GM15510 (cell line): ENCODE measurements at regions not wholly inside any gene's neighbourhood (a gene's known extent, or its start where the extent isn't known, plus 50 kb on each side); places are given as distances from the start of the nearest gene placed in this dataset.

Experiments
- POLR2A ChIP-seq: IDR thresholded peaks from 3 replicates; pipeline ENCODE4 v1.6.1; 2011; ENCODE audit warnings: borderline replicate concordance; ENCODE audit not compliant: insufficient read length; ENCODE audit errors: extremely low read depth

DNA sequence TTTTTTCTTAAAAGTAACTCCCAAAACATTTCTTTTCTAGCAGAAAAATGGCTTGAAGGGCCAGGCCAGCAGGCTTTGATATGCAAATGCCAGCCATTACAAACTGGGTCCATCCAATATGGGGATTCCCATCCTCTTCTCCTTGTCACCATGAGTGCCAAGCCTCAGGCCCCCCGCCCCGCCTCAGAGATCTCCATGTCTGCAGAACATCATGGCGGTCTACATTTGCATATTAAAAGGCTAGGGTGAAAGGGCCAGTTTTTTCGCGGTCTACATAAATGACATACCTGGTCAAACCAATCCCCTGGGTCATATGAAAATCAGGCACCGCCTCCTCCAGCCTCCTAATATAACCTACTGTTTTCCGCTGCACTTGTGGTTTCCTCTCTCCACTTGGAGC, 1327.6 kb downstream of the UQCRFS1 start:
- no peak for TF ChIP-seq POLR2A

DNA sequence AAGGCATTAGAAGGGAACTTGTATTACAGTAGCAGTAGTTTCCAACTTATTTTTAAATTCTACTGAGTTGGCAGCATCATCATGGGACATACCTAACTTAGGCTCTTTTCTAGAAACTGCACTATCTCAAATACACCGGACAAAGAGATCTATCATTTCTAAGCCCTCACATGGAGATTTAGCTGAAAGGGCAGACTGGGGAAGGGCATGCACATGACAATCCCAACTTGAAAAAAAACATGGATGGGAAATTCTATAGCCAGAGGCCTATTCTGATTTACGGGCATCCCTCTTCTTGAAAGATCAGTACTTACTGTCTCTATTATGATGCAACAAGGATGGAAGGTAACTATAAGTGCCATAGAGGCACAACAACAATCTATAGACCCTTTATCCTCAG, 1328.6 kb downstream of the UQCRFS1 start:
- TF ChIP-seq POLR2A: no peak

DNA sequence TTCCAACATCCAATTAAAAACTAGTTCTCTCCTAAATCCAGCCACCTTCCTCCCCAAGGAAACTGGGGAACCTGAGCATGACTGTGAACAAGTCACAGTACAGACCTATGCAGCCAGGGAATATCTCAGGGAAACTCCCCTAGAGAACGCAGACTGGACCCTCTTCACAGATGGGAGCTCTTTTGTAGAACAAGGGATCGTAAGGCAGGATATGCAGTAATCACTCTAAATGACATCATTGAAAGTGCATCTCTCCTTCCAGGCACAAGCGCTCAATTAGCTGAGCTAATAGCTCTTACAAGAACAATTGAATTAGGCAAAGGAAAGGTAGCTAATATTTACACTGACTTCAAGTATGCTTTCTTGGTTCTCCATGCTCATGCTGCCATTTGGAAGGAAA, 1331.7 kb downstream of the UQCRFS1 start:
- no peak for TF ChIP-seq POLR2A

DNA sequence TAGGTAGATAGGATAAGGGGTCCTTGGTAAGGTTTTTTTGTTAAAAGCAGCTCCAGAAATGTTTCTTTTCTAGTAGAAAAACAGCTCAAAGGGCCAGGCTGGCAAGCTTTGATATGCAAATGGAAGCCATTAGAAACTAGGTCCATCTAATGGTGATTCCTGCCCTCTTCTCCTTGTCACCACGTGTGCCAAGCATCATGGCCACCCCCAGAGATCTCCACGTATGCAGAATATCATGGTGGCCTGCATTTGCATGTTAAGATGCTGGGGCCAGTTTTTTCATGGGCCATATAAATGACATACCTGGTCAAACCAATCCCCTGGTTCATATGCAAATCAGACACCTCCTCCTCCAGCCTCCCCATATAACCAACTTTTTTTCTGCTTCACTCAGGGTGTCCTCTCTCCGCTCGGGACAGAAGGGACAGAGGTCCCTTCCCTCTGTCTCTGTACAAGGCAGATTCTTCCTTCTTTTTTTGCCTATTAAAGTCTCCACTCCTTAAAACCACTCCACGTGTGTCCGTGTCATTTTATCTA, 1335.9 kb downstream of the UQCRFS1 start:
- no peak for TF ChIP-seq POLR2A

DNA sequence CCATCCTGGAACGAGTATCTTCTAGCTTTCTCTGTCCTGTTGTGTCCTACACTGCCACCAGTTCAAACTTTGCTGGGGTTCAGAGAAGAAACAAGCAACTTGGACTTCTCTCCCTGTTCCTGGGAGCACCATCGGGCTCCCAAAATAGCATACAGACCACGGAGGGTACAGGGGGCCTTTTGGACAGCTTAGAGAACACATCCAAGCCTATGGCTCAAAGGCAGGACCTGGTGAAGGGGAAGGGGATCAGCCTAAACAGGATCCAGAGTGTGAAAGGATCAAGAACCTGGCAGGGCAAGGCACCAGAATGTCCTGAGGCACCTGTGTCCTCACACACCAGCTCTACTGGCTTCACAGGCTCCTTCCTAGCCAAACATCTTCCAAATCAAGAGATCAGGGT, 1336.5 kb downstream of the UQCRFS1 start:
- TF ChIP-seq POLR2A: no peak

DNA sequence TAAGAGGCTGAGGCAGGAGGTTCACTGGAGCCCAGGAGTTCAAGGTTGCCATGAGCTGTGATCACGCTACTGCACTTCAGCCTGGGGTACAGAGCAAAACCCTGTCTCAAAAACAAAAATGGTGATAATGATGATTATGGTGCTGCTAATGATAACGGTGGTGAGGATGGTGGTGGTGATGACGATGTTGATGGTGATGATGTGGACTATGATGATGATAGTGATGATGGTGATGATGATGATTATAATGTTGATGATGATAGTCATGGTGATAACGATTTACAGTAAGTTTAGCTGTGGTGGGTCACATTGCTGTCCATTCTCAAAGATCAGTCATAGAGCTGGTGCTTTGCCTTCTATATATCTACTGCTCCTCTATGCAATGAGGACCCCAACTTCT, 1340.6 kb downstream of the UQCRFS1 start:
- no peak for TF ChIP-seq POLR2A

DNA sequence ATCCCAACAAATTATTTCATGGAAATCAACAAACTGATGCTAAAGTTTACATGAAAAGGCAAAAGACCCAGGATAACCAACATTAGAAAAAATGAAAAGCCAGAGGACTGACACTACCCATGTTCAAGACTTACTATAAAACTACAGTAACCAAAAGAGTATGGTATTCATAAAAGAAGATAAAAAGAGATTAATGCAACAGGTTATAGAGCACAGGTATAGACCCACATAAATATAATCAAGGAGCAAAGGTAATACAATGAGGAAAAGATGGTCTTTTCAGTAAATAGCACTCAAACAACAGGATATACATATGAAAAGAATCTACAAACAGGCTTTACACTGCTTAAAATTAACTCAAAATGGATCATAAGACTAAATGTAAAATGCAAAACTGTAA, 1342.7 kb downstream of the UQCRFS1 start:
- TF ChIP-seq POLR2A: no peak

DNA sequence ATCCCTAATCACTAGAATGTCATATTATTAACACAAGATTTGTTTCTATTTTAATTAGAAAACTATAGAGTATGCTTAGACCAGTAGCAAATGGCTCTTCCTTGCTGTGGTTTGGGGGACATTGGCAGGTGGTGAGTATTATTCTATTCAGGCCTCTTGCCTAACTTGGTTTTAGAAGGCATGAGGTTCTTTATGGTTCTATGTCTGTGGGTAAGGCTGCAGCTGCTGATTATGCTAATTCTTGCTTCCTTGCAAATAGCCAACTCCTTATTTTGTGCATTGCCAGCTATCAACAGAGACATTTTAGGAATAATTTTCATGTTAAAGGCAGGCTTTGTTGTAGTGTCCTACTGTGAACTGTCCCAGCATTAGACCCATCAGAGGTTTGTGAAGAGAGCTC, 1344.9 kb downstream of the UQCRFS1 start:
- TF ChIP-seq POLR2A: no peak

DNA sequence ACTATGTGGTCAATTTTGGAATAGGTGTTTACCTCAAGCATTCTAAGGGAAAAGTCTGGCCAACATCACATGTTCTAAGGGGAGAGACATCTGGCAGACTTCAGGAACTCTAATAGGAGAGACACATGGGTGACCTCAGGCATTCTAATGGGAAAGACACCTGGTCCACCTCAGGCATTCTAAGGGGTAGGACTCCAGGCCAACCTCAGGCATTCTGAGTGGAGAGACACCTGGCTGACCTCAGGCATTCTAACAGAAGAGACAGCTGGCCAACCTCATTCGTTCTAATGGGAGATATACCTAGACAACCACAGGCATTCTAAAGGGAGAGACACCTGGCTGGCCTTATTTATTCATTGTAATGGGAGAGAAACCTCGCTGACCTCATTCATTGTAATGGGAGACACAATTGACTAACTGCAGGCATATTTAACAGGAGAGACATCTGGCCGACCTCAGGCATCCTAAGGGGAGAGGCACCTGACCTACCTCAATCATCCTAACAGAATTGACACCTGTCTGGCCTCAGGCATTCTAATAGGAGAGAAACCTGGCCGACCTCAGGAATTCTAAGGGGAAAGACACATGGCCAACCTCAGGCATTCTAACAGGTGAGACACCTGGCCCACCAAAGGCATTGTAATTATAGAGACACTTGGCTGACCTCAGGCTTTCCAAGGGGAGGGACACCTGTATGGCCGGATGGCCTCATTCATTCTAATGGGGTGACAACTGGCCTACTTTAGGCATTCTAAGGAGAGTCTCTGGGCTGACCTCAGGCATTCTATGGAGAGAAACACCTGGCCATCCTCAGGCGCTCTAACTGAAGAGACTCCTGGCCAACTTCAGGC, 1346.8 kb downstream of the UQCRFS1 start:
- TF ChIP-seq POLR2A: no peak

DNA sequence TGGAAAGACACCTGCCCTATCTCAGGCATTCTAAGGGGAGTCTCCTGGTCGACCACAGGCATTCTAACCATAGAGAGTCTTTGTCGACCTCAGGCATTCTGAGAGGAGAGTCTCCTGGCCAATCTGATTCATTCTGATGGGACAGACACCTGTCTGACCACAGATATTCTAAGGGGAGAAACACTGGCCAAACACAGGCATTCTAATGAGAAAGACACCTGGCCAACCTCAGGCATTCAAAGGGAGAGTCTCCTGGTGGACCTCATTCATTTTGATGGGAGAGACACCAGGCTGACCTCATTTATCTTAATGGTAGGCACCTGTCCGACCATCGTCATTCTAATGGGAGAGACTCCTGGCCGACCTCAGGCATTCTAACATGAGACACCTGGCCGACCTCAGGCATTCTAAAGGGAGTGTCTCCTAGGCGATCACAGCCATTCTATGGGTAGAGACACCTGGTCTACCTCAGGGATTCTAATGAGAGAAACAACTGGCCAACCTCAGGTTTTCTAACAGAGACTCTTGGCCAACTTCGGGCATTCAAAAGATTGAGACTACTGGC, 1351.5 kb downstream of the UQCRFS1 start:
- TF ChIP-seq POLR2A: no peak

DNA sequence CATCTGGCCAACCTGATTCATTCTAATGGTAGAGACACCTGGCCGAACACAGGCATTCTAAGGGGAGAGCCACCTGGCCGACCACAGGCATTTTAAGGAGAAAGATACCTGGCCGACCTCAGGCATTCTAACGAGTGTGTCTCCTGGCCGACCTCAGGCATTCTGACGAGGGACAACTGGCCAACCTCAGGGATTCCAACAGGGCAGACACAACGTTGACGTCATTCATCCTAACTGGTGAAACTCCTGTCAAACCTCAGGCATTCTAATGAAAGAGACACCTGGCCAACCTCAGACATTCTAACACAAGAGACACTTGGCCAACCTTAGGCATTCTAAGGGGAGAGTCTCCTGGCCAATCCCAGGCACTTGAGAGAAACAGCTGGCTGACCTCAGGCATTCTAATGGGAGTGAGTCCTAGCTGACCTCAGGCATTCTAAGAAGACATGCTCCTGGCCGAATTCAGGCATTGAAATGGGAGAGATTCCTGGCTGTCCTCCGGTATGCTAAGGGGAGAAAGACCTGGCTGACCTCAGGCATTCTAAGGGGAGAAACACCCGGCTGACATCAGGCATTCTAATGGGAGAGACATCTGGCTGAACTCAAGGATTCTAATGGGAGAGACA, 1352.5 kb downstream of the UQCRFS1 start:
- TF ChIP-seq POLR2A: no peak

DNA sequence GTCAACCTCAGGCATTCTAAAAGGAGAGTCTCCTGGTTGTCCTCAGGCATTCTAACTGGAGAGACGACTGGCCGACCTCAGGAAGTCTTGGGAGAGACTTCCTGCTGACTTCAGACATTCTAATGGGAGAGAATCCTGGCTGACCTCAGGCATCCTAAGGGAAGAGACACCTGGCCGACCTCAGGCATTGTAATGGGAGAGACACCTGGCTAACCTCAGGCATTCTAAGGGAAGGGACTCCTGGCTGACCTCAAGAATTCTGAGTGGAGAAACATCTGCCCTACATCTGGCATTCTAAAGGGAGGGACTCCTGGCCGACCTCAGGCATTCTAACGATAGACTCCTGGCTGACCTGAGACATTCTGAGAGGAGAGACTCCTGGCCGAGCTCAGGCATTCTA, 1353.3 kb downstream of the UQCRFS1 start:
- no peak for TF ChIP-seq POLR2A

DNA sequence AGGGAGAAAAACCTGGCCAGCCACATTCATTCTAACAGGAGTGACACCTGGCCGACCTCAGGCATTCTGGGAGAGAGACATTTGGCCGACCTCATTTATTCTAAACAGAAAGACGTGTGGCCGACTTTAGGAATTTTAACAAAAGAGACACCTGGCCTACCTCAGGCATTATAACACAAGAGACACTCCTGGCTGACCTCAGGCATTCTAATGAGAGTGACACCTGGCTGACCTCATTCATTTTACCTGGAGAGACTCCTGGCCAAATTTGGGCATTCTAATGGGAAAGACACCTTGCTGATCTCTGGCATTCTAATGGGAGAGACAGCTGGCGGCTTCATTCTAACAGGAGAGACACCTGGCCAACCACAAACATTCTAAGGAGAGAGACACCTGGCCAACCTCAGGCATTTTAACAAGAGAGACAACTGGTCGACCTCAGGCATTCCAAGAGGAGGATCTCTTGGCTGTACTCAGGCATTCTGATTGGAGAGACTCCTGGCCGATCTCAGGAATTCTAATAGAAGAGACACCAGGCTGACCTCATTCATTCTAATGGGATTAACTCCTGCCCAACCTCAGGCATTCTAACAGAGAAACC, 1353.9 kb downstream of the UQCRFS1 start:
- no peak for TF ChIP-seq POLR2A

DNA sequence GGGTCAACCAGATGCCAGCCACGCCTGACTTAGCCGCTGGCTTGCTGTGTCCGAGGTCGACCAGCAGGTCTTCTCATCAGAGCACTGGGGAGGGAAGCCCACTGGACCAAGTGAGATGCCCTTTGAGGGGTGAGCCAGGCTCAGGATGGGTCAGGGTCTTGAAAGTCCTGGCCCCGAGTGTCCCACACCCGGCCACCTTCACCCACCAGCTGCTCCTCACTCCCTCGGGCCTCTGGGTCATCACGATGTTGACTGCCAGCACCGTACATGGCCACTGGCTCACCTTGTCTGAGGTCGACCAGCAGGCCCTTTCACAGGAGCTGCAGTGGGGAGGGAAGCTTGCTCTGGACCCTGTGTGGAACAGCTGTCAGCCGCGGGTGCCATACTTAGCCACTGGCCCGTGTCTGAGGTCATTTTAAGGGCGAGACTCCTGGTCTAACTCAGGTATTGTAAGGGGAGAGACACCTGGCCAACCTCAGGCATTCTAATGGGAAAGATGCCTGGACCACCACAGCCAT, 1361.3 kb downstream of the UQCRFS1 start:
- TF ChIP-seq POLR2A: no peak

DNA sequence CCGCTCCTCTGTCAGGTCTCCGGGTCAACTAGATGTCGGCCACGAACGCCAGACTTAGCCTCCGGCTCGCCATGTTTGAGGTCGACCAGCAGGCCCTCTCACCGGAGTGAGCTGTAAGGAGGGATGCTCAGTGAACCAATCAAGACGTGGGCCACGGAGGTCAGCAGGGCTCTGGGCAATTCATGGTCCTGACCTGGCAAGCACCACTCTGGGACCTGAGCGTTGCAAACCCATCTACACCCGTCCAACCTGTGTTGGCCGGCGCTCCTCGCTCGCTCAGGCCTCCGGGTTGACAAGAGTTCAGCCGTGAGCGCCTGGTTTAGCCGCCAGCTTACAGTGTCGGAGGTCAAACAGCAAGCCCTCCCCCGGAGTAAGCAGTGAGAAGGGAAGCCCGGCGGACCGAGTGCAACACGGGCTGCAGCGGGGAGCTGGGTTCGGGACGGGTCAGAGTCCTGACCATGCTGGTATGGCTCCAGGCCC, 1361.9 kb downstream of the UQCRFS1 start:
- TF ChIP-seq POLR2A: no peak
